Keratinocyte (primary cell): ENCODE measurements at regions not wholly inside any gene's neighbourhood (a gene's known extent, or its start where the extent isn't known, plus 50 kb on each side); places are given as distances from the start of the nearest gene placed in this dataset.
A peak's percentile ranks its signal among the peaks of the same experiment; 100 is the strongest.

Experiments used
- DNase-seq: peaks from one replicate; pipeline ENCODE4 v3.0.0-alpha.2; 2011; ENCODE audit warnings: low read depth, missing footprints, low spot score
- FAIRE-seq: peaks from 2 replicates; lab custom pipeline; 2011; peaks lifted over from hg19 to GRCh38; lab: Jason Lieb, UNC
- H2AFZ ChIP-seq: 2 replicates; pipeline ENCODE4 v1.6.0; 2012; ENCODE audit warnings: low read length, control low read depth, inconsistent platforms; ENCODE audit not compliant: control insufficient read depth
- H3K27ac ChIP-seq: 2 replicates; pipeline ENCODE4 v1.5.1; 2011; ENCODE audit warnings: low read length; ENCODE audit not compliant: control insufficient read depth, insufficient read depth
- H3K27me3 ChIP-seq: 3 replicates; pipeline ENCODE4 v1.6.0; 2011; ENCODE audit warnings: low read length; ENCODE audit not compliant: control insufficient read depth, insufficient read depth; ENCODE audit errors: extremely low read depth
- H3K36me3 ChIP-seq, 2 experiments: 2 replicates in 1 of 2; 3 replicates in 1 of 2; pipeline ENCODE4 v1.5.1; 2011; ENCODE audit warnings: low read length in 2 of 2, mild to moderate bottlenecking in 1 of 2; ENCODE audit not compliant: control insufficient read depth in 2 of 2, insufficient read depth in 2 of 2; ENCODE audit errors: extremely low read depth in 1 of 2
- H3K4me1 ChIP-seq: 3 replicates; pipeline ENCODE4 v1.5.1; 2011; ENCODE audit warnings: low read length; ENCODE audit not compliant: control insufficient read depth, insufficient read depth; ENCODE audit errors: extremely low read depth
- H3K4me2 ChIP-seq: 3 replicates; pipeline ENCODE4 v1.6.0; 2011; ENCODE audit warnings: low read depth, low read length; ENCODE audit not compliant: control insufficient read depth, insufficient read depth; ENCODE audit errors: extremely low read depth
- H3K4me3 ChIP-seq, 3 experiments: fragments of 200-600 bp in 1 of 3; sonication (generic) in 1 of 3; 2 replicates in 2 of 3; 3 replicates in 1 of 3; pipeline ENCODE4 v1.5.1; 2011 to 2016; ENCODE audit warnings: low read length in 3 of 3, mild to moderate bottlenecking in 3 of 3, control low read depth in 2 of 3, inconsistent platforms in 1 of 3, low read depth in 1 of 3, mixed read lengths in 1 of 3, mixed run types in 1 of 3, moderate library complexity in 1 of 3; ENCODE audit not compliant: control insufficient read depth in 2 of 3, insufficient read depth in 2 of 3; ENCODE audit errors: extremely low read depth in 1 of 3
- H3K79me2 ChIP-seq: 2 replicates; pipeline ENCODE4 v1.6.0; 2012; ENCODE audit warnings: low read length; ENCODE audit not compliant: control insufficient read depth, insufficient read depth
- H3K9ac ChIP-seq: 3 replicates; pipeline ENCODE4 v1.6.0; 2011; ENCODE audit warnings: low read length; ENCODE audit not compliant: control insufficient read depth, insufficient read depth; ENCODE audit errors: extremely low read depth
- H3K9me1 ChIP-seq: 3 replicates; pipeline ENCODE4 v1.6.0; 2011; ENCODE audit warnings: low read length; ENCODE audit not compliant: control insufficient read depth, insufficient read depth; ENCODE audit errors: extremely low read depth
- H3K9me3 ChIP-seq: 2 replicates; pipeline ENCODE4 v1.5.1; 2012; ENCODE audit warnings: low read depth, low read length; ENCODE audit not compliant: control insufficient read depth
- H4K20me1 ChIP-seq: 3 replicates; pipeline ENCODE4 v1.6.0; 2011; ENCODE audit warnings: low read length; ENCODE audit not compliant: control insufficient read depth, insufficient read depth; ENCODE audit errors: extremely low read depth
- EZH2 ChIP-seq: IDR thresholded peaks from one replicate; pipeline ENCODE4 v1.6.1; 2012; ENCODE audit warnings: inconsistent platforms, mild to moderate bottlenecking, low read length, moderate library complexity
- dilution Hi-C: fragments of 300-500 bp; cut with MboI; formaldehyde crosslinking; loops from one replicate; pipeline ENCODE4 v1.7.0; 2020; ENCODE audit warnings: low sequenced_read_pairs; ENCODE audit not compliant: extremely low pct_ligation_motif_present
- TF ChIP-seq, protein P1 (sequence below), 3 experiments: IDR thresholded peaks in 1 of 3; conservative IDR thresholded peaks in 1 of 3; optimal IDR thresholded peaks in 1 of 3; 2 replicates in 2 of 3; 3 replicates in 1 of 3; pipeline versions ENCODE3 to v1.5.1; 2011; ENCODE audit warnings: low read length in 3 of 3, mild to moderate bottlenecking in 3 of 3, moderate library complexity in 2 of 3, control low read depth in 1 of 3, inconsistent platforms in 1 of 3; ENCODE audit not compliant: insufficient read depth in 2 of 3; ENCODE audit errors: extremely low read depth in 1 of 3

DNA sequence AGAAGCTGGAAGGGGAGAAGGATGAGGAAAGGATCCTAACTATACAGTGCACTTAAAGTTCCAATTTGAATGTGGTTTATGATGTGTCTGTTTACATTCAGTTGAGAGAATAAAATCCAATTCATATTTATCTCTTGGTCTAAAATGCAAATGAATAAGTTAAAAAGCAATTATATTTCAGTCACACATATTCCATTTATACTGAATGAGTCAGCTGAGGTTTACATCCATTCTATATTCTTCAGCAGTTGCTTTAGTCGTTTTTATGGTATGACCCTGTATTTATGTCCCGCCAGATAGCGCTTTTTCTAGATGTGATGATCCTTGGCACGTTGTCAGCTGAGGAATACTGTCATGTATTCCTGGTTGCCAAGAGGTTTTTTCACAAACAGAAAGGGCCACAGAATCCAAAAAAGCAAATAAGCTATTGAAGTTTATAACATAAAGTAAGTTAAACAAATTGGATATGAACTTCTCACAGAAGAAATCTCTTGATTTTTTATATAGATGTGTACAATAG lies 866.2 kb downstream of the NCAM2 start:
- H3K9me1 ChIP-seq, result no peaks in the 10 kb centered on the region
- no peak overlapping the region for H3K9ac ChIP-seq
- H2AFZ ChIP-seq, result no peak overlapping the region
- no peaks in the 10 kb centered on the region for H4K20me1 ChIP-seq
- H3K4me3 ChIP-seq, result no peak overlapping the region
- H3K9me3 ChIP-seq, result no peaks in the 10 kb centered on the region
- no peaks in the 10 kb centered on the region for H3K4me1 ChIP-seq
- H3K79me2 ChIP-seq, result no peaks in the 10 kb centered on the region
- no peak for DNase-seq
- no peaks in the 10 kb centered on the region for H3K27me3 ChIP-seq
- H3K4me2 ChIP-seq, result no peak overlapping the region
- no peak overlapping the region for H3K27ac ChIP-seq
- H3K36me3 ChIP-seq, result no peaks in the 10 kb centered on the region
- FAIRE-seq, result no peak
- no peak for TF ChIP-seq EZH2
- TF ChIP-seq, protein P1, sequence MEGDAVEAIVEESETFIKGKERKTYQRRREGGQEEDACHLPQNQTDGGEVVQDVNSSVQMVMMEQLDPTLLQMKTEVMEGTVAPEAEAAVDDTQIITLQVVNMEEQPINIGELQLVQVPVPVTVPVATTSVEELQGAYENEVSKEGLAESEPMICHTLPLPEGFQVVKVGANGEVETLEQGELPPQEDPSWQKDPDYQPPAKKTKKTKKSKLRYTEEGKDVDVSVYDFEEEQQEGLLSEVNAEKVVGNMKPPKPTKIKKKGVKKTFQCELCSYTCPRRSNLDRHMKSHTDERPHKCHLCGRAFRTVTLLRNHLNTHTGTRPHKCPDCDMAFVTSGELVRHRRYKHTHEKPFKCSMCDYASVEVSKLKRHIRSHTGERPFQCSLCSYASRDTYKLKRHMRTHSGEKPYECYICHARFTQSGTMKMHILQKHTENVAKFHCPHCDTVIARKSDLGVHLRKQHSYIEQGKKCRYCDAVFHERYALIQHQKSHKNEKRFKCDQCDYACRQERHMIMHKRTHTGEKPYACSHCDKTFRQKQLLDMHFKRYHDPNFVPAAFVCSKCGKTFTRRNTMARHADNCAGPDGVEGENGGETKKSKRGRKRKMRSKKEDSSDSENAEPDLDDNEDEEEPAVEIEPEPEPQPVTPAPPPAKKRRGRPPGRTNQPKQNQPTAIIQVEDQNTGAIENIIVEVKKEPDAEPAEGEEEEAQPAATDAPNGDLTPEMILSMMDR (optimal IDR thresholded peaks at IDR 0.05 in 1 of 3, IDR thresholded peaks at IDR 0.05 in 1 of 3, conservative IDR thresholded peaks at IDR 0.05 in 1 of 3; ENCODE audit: extremely low read depth in 1 of 3, insufficient read depth in 2 of 3, low read length in 3 of 3), result no peak
- dilution Hi-C loops, result no loop called here

DNA sequence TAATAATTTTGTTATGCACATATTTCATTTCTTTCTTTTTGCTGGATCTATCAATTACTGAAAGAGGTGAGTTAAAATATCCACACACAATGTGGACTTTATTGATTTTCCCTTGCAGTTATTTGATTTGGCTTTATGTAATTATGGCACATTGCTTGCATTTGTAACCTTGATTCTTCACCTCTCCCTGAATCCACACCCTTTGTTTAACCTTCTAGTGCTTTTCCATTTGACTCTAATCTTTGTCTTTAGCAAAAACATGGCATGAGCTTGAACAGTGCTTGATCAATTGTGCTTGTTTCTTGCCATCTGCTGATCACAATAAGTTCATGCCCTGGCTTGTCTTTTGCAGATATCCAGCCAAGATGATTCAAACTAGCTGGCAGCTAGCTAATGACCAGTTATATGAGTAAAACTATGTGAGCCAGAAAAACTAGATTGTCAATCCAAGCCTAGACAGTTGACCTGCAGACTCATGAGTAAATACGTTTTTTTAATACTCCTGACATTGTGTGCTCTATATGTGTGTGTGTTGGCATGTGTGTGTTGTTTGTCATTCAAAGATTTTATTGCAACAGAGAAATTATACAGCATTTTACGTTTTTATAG lies 899.2 kb downstream of the NCAM2 start:
- peaks cover 2% of the 10 kb centered on the region for H3K9me3 ChIP-seq
- no peak overlapping the region for H3K4me2 ChIP-seq
- H2AFZ ChIP-seq, result no peak overlapping the region
- H3K9ac ChIP-seq, result no peak overlapping the region
- no peaks in the 10 kb centered on the region for H3K9me1 ChIP-seq
- DNase-seq (no peak), FAIRE-seq (peak; percentile 67)
- TF ChIP-seq, protein P1 (optimal IDR thresholded peaks at IDR 0.05 in 1 of 3, IDR thresholded peaks at IDR 0.05 in 1 of 3, conservative IDR thresholded peaks at IDR 0.05 in 1 of 3; ENCODE audit: extremely low read depth in 1 of 3, insufficient read depth in 2 of 3, low read length in 3 of 3), result no peak
- TF ChIP-seq EZH2, result no peak
- H3K36me3 ChIP-seq, result no peaks in the 10 kb centered on the region
- H3K27ac ChIP-seq, result no peak overlapping the region
- H3K4me3 ChIP-seq, result no peak overlapping the region
- no peaks in the 10 kb centered on the region for H3K79me2 ChIP-seq
- peaks cover 5% of the 10 kb centered on the region for H3K4me1 ChIP-seq
- no peaks in the 10 kb centered on the region for H3K27me3 ChIP-seq
- dilution Hi-C loops, result no loop called here
- H4K20me1 ChIP-seq, result no peaks in the 10 kb centered on the region
